HG03097 (cell line): ENCODE measurements at regions not wholly inside any gene's neighbourhood (a gene's known extent, or its start where the extent isn't known, plus 50 kb on each side); places are given as distances from the start of the nearest gene placed in this dataset.

ENCODE experiments used
- ATAC-seq: cut with Tn5 transposase; IDR thresholded peaks from one replicate; pipeline ENCODE4 v1.9.1; 2021; ENCODE audit not compliant: unreplicated experiment, low FRiP score

GRCh38 chr10:130727766-130728490 is 583.6 kb downstream of the TCERG1L start:
- ATAC-seq, result no peak

- ATAC-seq, result no peak
Measured at GRCh38 chr10:130728531-130729215, 582.8 kb downstream of the TCERG1L start.

- ATAC-seq, result no peak
Measured at GRCh38 chr10:130729876-130730275, 581.6 kb downstream of the TCERG1L start.

GRCh38 chr10:130737186-130737585 is 574.3 kb downstream of the TCERG1L start:
- no peak for ATAC-seq

- no peak for ATAC-seq
Measured at GRCh38 chr10:130737621-130738020, 573.9 kb downstream of the TCERG1L start.

- no peak for ATAC-seq
Measured at GRCh38 chr10:130739016-130739756, 572.3 kb downstream of the TCERG1L start.

- ATAC-seq, result no peak
Measured at GRCh38 chr10:130739757-130740145, 571.8 kb downstream of the TCERG1L start.

GRCh38 chr10:130740166-130740565 is 571.4 kb downstream of the TCERG1L start:
- no peak for ATAC-seq

- ATAC-seq, result no peak
Measured at GRCh38 chr10:130740915-130741750, 570.4 kb downstream of the TCERG1L start.

- no peak for ATAC-seq
Measured at GRCh38 chr10:130741901-130742855, 569.3 kb downstream of the TCERG1L start.

GRCh38 chr10:130742941-130743675 is 568.4 kb downstream of the TCERG1L start:
- ATAC-seq, result no peak

GRCh38 chr10:130743751-130744271 is 567.7 kb downstream of the TCERG1L start:
- no peak for ATAC-seq

GRCh38 chr10:130744631-130745030 is 566.9 kb downstream of the TCERG1L start:
- no peak for ATAC-seq

GRCh38 chr10:130745251-130745650 is 566.3 kb downstream of the TCERG1L start:
- no peak for ATAC-seq

- ATAC-seq, result no peak
Measured at GRCh38 chr10:130745821-130746220, 565.7 kb downstream of the TCERG1L start.

- no peak for ATAC-seq
Measured at GRCh38 chr10:130746311-130746710, 565.2 kb downstream of the TCERG1L start.

GRCh38 chr10:130747356-130747755 is 564.2 kb downstream of the TCERG1L start:
- ATAC-seq, result no peak

- no peak for ATAC-seq
Measured at GRCh38 chr10:130747946-130748345, 563.6 kb downstream of the TCERG1L start.
